Fibroblast of mammary gland (primary cell): ENCODE measurements at regions not wholly inside any gene's neighbourhood (a gene's known extent, or its start where the extent isn't known, plus 50 kb on each side); places are given as distances from the start of the nearest gene placed in this dataset.

Source experiments
- DNase-seq: peaks from one replicate; pipeline ENCODE4 v3.0.0-alpha.2; 2010; ENCODE audit warnings: low read depth
- H3K4me3 ChIP-seq: 2 replicates; pipeline ENCODE4 v1.5.1; 2011; ENCODE audit warnings: low read depth, mild to moderate bottlenecking, low read length, moderate library complexity; ENCODE audit not compliant: control insufficient read depth
- CTCF ChIP-seq: conservative IDR thresholded peaks from 2 replicates; pipeline ENCODE4 v1.5.1; 2011; ENCODE audit warnings: low read depth, low read length, inconsistent platforms; ENCODE audit not compliant: control insufficient read depth, insufficient read depth

GRCh38 chr9:108708448-108708847, 147.3 kb downstream of the ACTL7B start:
- no peak for TF ChIP-seq CTCF
- no peak for DNase-seq
- H3K4me3 ChIP-seq = no peak overlapping the region

- no peak for DNase-seq
- TF ChIP-seq CTCF = no peak
- H3K4me3 ChIP-seq = no peak overlapping the region
These were observed 148.7 kb downstream of the ACTL7B start for GRCh38 chr9:108707120-108707519.

- peak; percentile 46 for DNase-seq
- H3K4me3 ChIP-seq = no peak overlapping the region
- no peak for TF ChIP-seq CTCF
These were observed 151.5 kb downstream of the ACTL7B start for GRCh38 chr9:108704156-108704852.

GRCh38 chr9:108703429-108703828, 152.4 kb downstream of the ACTL7B start:
- no peak overlapping the region for H3K4me3 ChIP-seq
- no peak for DNase-seq
- TF ChIP-seq CTCF = no peak

GRCh38 chr9:108702681-108703080, 153.1 kb downstream of the ACTL7B start:
- H3K4me3 ChIP-seq = no peak overlapping the region
- TF ChIP-seq CTCF = no peak
- DNase-seq = no peak

- H3K4me3 ChIP-seq = no peak overlapping the region
- TF ChIP-seq CTCF = no peak
- no peak for DNase-seq
These were observed 157.0 kb downstream of the ACTL7B start for GRCh38 chr9:108698801-108699200.

- no peak for TF ChIP-seq CTCF
- no peak for DNase-seq
- H3K4me3 ChIP-seq = no peak overlapping the region
These were observed 157.6 kb downstream of the ACTL7B start for GRCh38 chr9:108698231-108698630.
